ENCODE measurements at regions not wholly inside any gene's neighbourhood (a gene's known extent, or its start where the extent isn't known, plus 50 kb on each side); places are given as distances from the start of the nearest gene placed in this dataset.

GRCh38 chr4:136277741-136278140 is 1254.6 kb downstream of the PCDH18 start:
- TF ChIP-seq CTCF (IDR thresholded peaks at IDR 0.05 in 4 of 5, conservative IDR thresholded peaks at IDR 0.05 in 1 of 5) (no peak), POLR2A (IDR thresholded peaks at IDR 0.05) (no peak)
